Uterus (tissue), 2 donors: ENCODE measurements at regions not wholly inside any gene's neighbourhood (a gene's known extent, or its start where the extent isn't known, plus 50 kb on each side); places are given as distances from the start of the nearest gene placed in this dataset.

Source experiments
- CTCF ChIP-seq, 4 experiments: fragments of 200-600 bp in 2 of 4; fragments of 450-650 bp in 2 of 4; sonication (generic) in 2 of 4; IDR thresholded peaks; one replicate each; pipeline ENCODE4 v1.5.1; 2016 to 2019; ENCODE audit warnings: antibody characterized with exemption in 4 of 4, mild to moderate bottlenecking in 2 of 4, moderate library complexity in 1 of 4
- POLR2A ChIP-seq, 2 donors: fragments of 450-650 bp; IDR thresholded peaks; one replicate each; pipeline ENCODE4 v1.6.1; 2016; ENCODE audit warnings: antibody characterized with exemption in 2 of 2, mild to moderate bottlenecking in 1 of 2, moderate library complexity in 1 of 2

DNA sequence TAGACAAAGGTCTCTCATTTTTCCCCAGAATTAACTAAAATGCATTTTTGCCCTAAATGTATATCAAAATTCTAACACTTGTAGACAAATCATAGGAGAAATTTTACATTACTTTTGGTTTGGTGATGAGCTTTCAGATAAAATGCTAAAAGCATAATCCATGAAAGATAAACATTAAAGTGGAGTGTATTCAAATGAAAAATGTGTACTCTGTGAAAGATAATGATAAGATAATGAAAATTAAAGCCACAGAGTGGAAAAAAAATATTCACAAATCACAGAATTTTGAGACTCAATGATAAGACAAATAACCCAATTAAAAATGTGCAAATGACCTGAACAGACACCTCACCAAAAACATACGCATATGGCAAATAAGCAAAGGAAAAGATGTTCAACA, 176.9 kb upstream of the ADAMTS16 start:
- TF ChIP-seq CTCF (IDR thresholded peaks at IDR 0.05): no peak
- TF ChIP-seq POLR2A (IDR thresholded peaks at IDR 0.05): no peak
